OCI-LY1 (cell line): ENCODE measurements at regions not wholly inside any gene's neighbourhood (a gene's known extent, or its start where the extent isn't known, plus 50 kb on each side); places are given as distances from the start of the nearest gene placed in this dataset.

ENCODE experiments used
- H2AFZ ChIP-seq: fragments of 200-600 bp; sonication (generic), shearing (Covaris generic); 2 replicates; pipeline ENCODE4 v1.6.0; 2014; ENCODE audit warnings: antibody characterized with exemption, mild to moderate bottlenecking, low read length
- H3F3A ChIP-seq: fragments of 200-600 bp; sonication (generic), shearing (Covaris generic); 2 replicates; pipeline ENCODE4 v1.6.0; 2014; ENCODE audit warnings: mild to moderate bottlenecking, antibody characterized with exemption, low read length, moderate library complexity; ENCODE audit not compliant: insufficient read depth
- H3K27ac ChIP-seq: fragments of 200-600 bp; sonication (generic); 2 replicates; pipeline ENCODE4 v1.5.1; 2014; ENCODE audit warnings: low read length, mixed run types, mild to moderate bottlenecking, low read depth; ENCODE audit not compliant: poor library complexity, severe bottlenecking
- H3K27me3 ChIP-seq: fragments of 200-600 bp; sonication (generic); 2 replicates; pipeline ENCODE4 v1.6.0; 2014; ENCODE audit warnings: antibody characterized with exemption, mild to moderate bottlenecking, low read length, moderate library complexity; ENCODE audit not compliant: insufficient read depth
- H3K36me3 ChIP-seq: fragments of 200-600 bp; sonication (generic); 2 replicates; pipeline ENCODE4 v1.6.1; 2014; ENCODE audit warnings: mild to moderate bottlenecking, antibody characterized with exemption, low read length, moderate library complexity, mixed read lengths; ENCODE audit not compliant: insufficient read depth
- H3K4me1 ChIP-seq: fragments of 200-600 bp; sonication (generic); 2 replicates; pipeline ENCODE4 v1.5.1; 2014; ENCODE audit warnings: mild to moderate bottlenecking, low read length, moderate library complexity; ENCODE audit not compliant: insufficient read depth, severe bottlenecking
- H3K4me2 ChIP-seq: fragments of 200-600 bp; sonication (generic), shearing (Covaris generic); 2 replicates; pipeline ENCODE4 v1.6.1; 2014; ENCODE audit warnings: low read length
- H3K4me3 ChIP-seq: fragments of 200-600 bp; sonication (generic); 2 replicates; pipeline ENCODE4 v1.5.1; 2014; ENCODE audit warnings: low read length, low read depth, mild to moderate bottlenecking, mixed read lengths; ENCODE audit not compliant: poor library complexity, severe bottlenecking
- H3K79me2 ChIP-seq: fragments of 200-600 bp; shearing (Covaris generic); 2 replicates; pipeline ENCODE4 v1.6.1; 2016; ENCODE audit warnings: mixed run types, low read length, mixed read lengths; ENCODE audit not compliant: insufficient read depth
- H3K9ac ChIP-seq: fragments of 200-600 bp; sonication (generic), shearing (Covaris generic); 2 replicates; pipeline ENCODE4 v1.6.1; 2014; ENCODE audit warnings: mild to moderate bottlenecking, low read length, mixed read lengths
- H3K9me2 ChIP-seq: fragments of 200-600 bp; sonication (generic), shearing (Covaris generic); 2 replicates; pipeline ENCODE4 v1.6.1; 2014; ENCODE audit warnings: low read depth, mild to moderate bottlenecking, low read length, mixed read lengths
- H3K9me3 ChIP-seq: fragments of 200-600 bp; shearing (Covaris generic); 2 replicates; pipeline ENCODE4 v1.6.1; 2014; ENCODE audit warnings: low read length, mixed read lengths
- H4K20me1 ChIP-seq: fragments of 200-600 bp; sonication (generic), shearing (Covaris generic); 2 replicates; pipeline ENCODE4 v1.6.0; 2016; ENCODE audit warnings: mild to moderate bottlenecking, low read length; ENCODE audit not compliant: insufficient read depth
- CTCF ChIP-seq: fragments of 200-600 bp; sonication (generic), shearing (Covaris generic); IDR thresholded peaks from 2 replicates; pipeline ENCODE4 v1.5.1; 2017; ENCODE audit warnings: mild to moderate bottlenecking, antibody characterized with exemption, low read length, moderate library complexity, mixed read lengths
- EZH2 ChIP-seq: fragments of 200-600 bp; sonication (generic), shearing (Covaris generic); IDR thresholded peaks from 2 replicates; pipeline ENCODE4 v1.8.0; 2017; ENCODE audit warnings: borderline replicate concordance, mixed run types, mild to moderate bottlenecking, antibody characterized with exemption, low read length, moderate library complexity, mixed read lengths

- no peaks in the 10 kb centered on the region for H3K9me2 ChIP-seq
- H3K27me3 ChIP-seq, result no peaks in the 10 kb centered on the region
- no peak overlapping the region for H3K9ac ChIP-seq
- H4K20me1 ChIP-seq, result no peaks in the 10 kb centered on the region
- no peak overlapping the region for H3K4me2 ChIP-seq
- no peak overlapping the region for H3K27ac ChIP-seq
- H3K4me3 ChIP-seq, result no peak overlapping the region
- 0 out of 2 replicates have a peak, but pooled peaks cover 2% of the 10 kb centered on the region for H3K9me3 ChIP-seq
- no peaks in the 10 kb centered on the region for H3K36me3 ChIP-seq
- H3K4me1 ChIP-seq, result peaks cover 4% of the 10 kb centered on the region
- no peaks in the 10 kb centered on the region for H3F3A ChIP-seq
- no peak overlapping the region for H2AFZ ChIP-seq
- TF ChIP-seq CTCF, result no peak
- H3K79me2 ChIP-seq, result no peaks in the 10 kb centered on the region
Observed at GRCh38 chr2:181157326-181157725, 176.9 kb downstream of the UBE2E3 start.

- Histone ChIP-seq H3K4me2 (no peak overlapping the region), H3K36me3 (no peaks in the 10 kb centered on the region)
- TF ChIP-seq CTCF (no peak), EZH2 (no peak)
Observed at GRCh38 chr2:181158427-181158826, 178.0 kb downstream of the UBE2E3 start.

GRCh38 chr2:181161615-181162014 is 181.2 kb downstream of the UBE2E3 start:
- H3K27me3 ChIP-seq, result no peaks in the 10 kb centered on the region
- no peak overlapping the region for H3K27ac ChIP-seq
- no peaks in the 10 kb centered on the region for H3K9me3 ChIP-seq
- H2AFZ ChIP-seq, result no peak overlapping the region
- no peak overlapping the region for H3K9ac ChIP-seq
- TF ChIP-seq EZH2, result no peak
- TF ChIP-seq CTCF, result no peak
- H3K9me2 ChIP-seq, result no peaks in the 10 kb centered on the region
- no peak overlapping the region for H3K4me2 ChIP-seq
- H3K79me2 ChIP-seq, result no peaks in the 10 kb centered on the region
- H3K4me3 ChIP-seq, result no peak overlapping the region
- peaks cover 14% of the 10 kb centered on the region for H3K4me1 ChIP-seq
- no peaks in the 10 kb centered on the region for H3F3A ChIP-seq
- no peaks in the 10 kb centered on the region for H3K36me3 ChIP-seq
- no peaks in the 10 kb centered on the region for H4K20me1 ChIP-seq

More at GRCh38 chr2:181158427-181158826, 178.0 kb downstream of the UBE2E3 start:
- no peak overlapping the region for H3K4me3 ChIP-seq
- no peaks in the 10 kb centered on the region for H3F3A ChIP-seq
- no peaks in the 10 kb centered on the region for H3K79me2 ChIP-seq
- H3K9me3 ChIP-seq, result 0 out of 2 replicates have a peak, but pooled peaks cover 2% of the 10 kb centered on the region
- no peak overlapping the region for H2AFZ ChIP-seq
- H3K4me1 ChIP-seq, result no peaks in the 10 kb centered on the region
- H3K9ac ChIP-seq, result no peak overlapping the region
- H4K20me1 ChIP-seq, result no peaks in the 10 kb centered on the region
- H3K27ac ChIP-seq, result no peak overlapping the region
- H3K27me3 ChIP-seq, result no peaks in the 10 kb centered on the region
- no peaks in the 10 kb centered on the region for H3K9me2 ChIP-seq
